ENCODE measurements at regions not wholly inside any gene's neighbourhood (a gene's known extent, or its start where the extent isn't known, plus 50 kb on each side); places are given as distances from the start of the nearest gene placed in this dataset.

GRCh38 chr5:87155106-87155505 lies 112.6 kb upstream of the RASA1 start:
- FAIRE-seq, result peak; percentile 84
- no peak for TF ChIP-seq CTCF (IDR thresholded peaks at IDR 0.05; ENCODE audit: insufficient read depth, missing control alignments)
- no peak for DNase-seq (ENCODE audit: insufficient read length, low spot score)

GRCh38 chr5:87156631-87157030 lies 111.1 kb upstream of the RASA1 start:
- no peak for TF ChIP-seq CTCF (IDR thresholded peaks at IDR 0.05; ENCODE audit: insufficient read depth, missing control alignments)
- DNase-seq (ENCODE audit: insufficient read length, low spot score) (no peak), FAIRE-seq (no peak)

- DNase-seq (ENCODE audit: insufficient read length, low spot score), result no peak
- TF ChIP-seq CTCF (IDR thresholded peaks at IDR 0.05; ENCODE audit: insufficient read depth, missing control alignments), result no peak
- no peak for FAIRE-seq
Observed at GRCh38 chr5:87164409-87164808, 103.3 kb upstream of the RASA1 start.

- no peak for FAIRE-seq
Observed at GRCh38 chr5:87169300-87169991, 98.2 kb upstream of the RASA1 start.

GRCh38 chr5:87170799-87171198 lies 96.9 kb upstream of the RASA1 start:
- no peak for DNase-seq (ENCODE audit: insufficient read length, low spot score)
- no peak for FAIRE-seq
- TF ChIP-seq CTCF (IDR thresholded peaks at IDR 0.05; ENCODE audit: insufficient read depth, missing control alignments), result no peak

More at GRCh38 chr5:87169300-87169991, 98.2 kb upstream of the RASA1 start:
- no peak for DNase-seq (ENCODE audit: insufficient read length, low spot score)
- TF ChIP-seq CTCF (IDR thresholded peaks at IDR 0.05; ENCODE audit: insufficient read depth, missing control alignments), result no peak

- FAIRE-seq, result no peak
- no peak for TF ChIP-seq CTCF (IDR thresholded peaks at IDR 0.05; ENCODE audit: insufficient read depth, missing control alignments)
- no peak for DNase-seq (ENCODE audit: insufficient read length, low spot score)
Observed at GRCh38 chr5:87182649-87183048, 85.0 kb upstream of the RASA1 start.

GRCh38 chr5:87183896-87184295 lies 83.8 kb upstream of the RASA1 start:
- DNase-seq (ENCODE audit: insufficient read length, low spot score) (no peak), FAIRE-seq (no peak)
- TF ChIP-seq CTCF (IDR thresholded peaks at IDR 0.05; ENCODE audit: insufficient read depth, missing control alignments), result no peak
